GM19035 (cell line): ENCODE measurements at regions not wholly inside any gene's neighbourhood (a gene's known extent, or its start where the extent isn't known, plus 50 kb on each side); places are given as distances from the start of the nearest gene placed in this dataset.

Experiments used
- ATAC-seq: cut with Tn5 transposase; IDR thresholded peaks from one replicate; pipeline ENCODE4 v1.9.1; 2021; ENCODE audit not compliant: unreplicated experiment

DNA sequence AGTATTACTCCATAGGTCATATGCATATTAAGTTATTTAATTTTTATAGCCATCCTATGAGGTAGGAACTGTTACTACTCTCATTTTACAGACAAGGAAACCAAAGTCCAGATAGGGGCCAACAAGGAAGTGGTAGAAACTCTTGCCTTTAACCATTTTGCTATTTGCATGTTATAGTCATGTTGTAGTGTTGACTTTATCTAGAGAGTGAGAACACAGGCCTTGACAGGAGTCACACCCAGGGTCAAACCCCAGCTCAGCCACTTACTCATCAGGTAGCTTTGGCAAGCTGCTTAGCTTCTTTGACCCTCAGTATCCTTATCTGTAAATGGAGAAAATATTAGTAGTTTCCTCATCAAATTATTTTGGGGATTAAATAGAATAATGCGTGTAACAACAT is 156.2 kb downstream of the CAND1 start:
- no peak for ATAC-seq

DNA sequence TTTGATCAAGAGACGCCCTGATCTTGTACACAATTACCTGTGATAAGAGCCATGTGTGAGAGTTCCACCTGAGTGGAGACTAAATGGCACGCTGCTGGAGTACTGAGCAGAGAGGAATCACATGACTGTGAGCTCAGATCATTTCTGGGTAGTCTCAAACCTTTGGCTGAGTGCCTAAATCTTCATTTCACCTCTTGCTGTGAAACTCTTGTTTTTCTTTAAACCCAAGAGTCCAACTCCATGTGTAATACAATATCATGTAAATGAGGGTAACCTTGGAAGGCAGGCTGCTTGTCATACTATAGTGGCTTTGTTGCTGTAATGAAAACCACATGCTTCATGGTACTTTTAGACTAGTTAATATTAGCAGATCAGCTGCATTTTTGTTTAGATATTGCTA is 156.9 kb downstream of the CAND1 start:
- ATAC-seq: no peak

DNA sequence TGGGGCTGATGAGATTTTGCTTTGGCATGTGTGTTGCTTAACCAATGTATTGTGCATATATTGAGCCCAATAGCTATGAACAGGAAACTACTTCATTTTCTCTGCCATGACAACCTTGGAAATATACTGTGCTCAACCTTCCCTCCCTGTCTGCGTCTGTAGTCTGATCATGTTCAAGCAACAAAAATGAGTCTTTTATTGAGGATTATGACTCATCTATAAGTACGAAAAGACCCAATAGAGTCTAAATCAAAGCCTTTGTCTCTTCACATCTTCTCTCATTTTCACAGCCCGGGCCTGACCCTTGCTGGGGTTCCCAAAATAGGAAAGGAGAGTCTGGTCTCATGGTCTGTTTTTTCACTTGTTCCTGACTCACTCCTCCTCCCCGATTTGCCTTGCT is 158.2 kb downstream of the CAND1 start:
- ATAC-seq: no peak

DNA sequence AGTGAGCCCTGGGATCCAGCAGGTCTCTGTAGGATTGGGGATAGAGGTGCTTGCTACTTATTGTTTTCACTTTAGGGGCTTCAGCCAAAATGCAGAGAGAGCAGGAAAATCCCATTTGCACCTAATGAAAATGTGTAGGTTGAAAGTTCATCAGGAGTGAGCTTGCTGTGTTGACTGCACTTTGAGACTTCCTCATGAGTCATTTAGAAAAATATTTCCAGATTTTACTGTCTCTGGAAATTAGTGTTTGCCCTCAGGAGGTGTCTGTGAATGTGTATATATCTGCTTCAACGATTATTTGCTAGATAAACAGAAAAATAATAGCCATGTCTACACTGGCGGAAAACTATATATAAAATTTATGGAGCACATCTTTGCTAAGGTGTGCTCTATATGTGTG is 159.3 kb downstream of the CAND1 start:
- no peak for ATAC-seq

DNA sequence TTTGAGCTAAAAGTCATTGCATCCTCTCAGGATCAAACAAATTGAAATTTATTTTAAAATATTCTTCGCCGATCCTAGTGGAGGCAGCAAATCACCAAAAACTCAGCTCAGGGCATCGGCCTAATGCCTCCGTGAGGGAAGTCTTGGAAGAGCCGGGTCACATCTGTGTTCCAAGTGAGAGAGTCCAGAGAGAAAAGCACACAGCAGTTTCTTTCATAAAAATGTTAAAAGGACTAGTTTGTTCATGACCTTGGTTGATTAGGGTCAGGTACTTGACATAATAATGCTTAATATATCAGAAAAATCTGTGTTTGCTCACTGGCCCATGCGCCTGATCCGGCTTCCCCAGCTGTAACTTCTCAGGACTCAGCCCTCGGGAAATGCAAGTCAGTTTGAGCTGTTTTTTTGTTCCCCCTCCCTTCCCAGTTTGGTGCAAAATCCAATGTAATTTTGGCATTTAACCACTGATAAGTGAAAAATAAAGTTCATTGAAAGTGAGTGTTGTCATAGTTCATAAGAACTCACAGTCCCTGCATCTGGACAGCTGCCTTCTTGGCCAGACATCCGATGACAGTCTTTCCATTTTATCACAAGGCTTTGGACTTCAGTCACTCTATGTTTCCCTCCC is 161.7 kb downstream of the CAND1 start:
- no peak for ATAC-seq

DNA sequence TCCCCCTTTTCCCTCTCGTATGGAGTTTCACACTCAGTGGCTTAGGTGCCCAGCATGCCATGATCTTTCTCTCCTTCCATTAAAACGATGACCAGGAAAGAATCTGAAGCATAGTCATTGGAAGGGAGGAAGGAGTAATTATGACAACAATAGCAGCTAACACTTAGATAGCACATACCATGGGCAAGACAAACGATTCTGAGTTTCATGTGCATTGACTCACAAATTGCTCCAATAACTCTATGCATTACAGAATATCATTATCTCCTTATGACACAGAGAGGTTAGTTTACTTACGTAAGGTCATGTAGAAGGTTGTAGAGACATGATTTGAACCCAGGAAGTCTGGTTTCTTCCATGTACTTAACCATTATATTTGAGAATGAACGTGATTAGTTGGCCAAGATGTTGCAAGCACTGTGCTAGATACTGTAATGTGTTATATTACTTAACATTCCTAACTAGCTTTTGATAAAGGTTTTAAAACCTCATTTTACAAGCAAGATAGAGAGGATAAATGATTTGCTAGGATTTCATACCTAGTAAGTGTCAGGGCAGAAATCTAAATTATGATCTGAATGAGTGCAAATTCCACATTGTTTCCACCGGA is 162.4 kb downstream of the CAND1 start:
- no peak for ATAC-seq

DNA sequence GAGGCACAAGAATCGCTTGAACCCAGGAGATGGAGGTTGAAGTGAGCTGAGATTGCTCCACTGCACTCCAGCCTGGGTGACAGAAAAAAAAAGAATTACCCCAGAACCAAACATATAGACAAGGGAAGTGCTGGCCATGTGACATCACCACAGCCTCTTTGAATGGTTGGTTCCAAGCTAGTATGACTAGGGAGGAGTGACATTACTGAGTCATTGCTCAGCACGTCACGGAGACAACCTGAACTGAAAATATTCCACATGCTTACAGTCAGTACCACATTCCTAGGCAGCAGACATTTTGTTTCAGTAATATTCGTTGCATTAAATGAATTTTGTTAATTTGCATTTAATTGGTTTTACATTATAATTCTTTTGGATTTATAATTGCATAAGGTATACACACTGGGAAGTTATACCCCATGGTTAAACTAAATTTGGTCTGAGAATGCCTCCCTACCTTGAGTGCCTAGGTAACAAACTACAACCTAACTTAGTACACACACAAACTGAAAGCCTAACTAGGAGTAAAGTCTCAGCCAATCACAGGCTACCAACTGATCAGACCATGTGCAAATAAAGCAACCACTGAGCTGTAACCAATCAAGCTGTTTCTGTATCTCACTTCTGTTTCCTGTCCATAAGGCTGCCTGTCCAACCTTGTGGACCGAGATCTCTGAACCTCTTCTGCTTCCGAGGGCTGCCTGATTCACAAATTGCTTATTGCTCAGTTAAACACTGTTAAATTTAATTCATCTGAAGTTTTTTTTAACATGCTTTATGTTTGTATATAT is 164.4 kb downstream of the CAND1 start:
- ATAC-seq: peak; percentile 76

DNA sequence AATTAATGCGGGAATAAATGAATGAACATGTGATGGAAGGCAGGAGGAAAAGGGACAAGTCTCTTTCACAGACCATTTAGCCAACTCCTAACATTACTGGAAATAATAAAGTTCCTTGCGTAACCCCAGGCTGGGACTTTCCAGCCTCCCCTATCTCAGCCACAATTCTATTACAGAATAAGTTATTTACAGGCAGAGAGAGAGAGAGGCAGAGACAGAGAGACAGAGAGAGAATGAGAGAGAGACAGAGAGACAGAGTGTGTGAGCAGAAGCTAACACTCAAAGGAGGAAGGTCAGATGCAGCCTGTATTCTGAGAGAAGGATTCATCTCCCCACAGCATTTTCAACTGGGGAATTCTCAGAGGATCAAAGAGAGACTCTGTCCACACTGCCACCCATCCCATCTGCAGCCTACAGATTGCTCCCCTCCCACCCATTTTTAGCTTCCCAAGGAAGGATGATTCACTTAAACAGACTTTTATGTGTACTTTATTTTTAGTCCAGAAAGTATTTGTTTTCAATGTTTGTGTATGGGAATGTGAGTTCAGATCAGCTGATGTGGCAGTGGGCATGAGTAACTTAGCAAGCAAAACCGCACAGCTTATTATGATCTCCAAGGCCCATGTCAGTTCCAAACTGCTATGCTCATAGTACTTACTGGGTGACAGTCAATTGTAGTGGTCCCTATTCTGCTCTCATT is 165.7 kb downstream of the CAND1 start:
- no peak for ATAC-seq

DNA sequence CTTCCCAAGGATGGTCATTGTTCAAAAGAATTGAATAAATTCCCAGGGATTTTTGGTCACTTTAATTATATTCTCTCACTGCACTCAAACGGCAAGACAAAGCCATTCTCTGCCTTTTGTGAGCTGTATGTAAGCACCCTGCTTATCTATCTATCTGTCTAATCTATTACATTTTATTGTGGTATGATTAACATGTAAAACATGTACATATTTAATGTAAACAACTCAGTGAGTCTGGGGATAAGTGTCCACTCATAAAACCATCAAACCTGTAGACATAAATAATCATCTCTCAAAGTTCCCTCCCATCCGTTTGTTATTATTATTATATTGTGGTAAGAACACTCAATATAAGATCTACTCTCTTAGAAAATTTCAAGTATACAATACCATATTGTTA is 167.1 kb downstream of the CAND1 start:
- no peak for ATAC-seq

DNA sequence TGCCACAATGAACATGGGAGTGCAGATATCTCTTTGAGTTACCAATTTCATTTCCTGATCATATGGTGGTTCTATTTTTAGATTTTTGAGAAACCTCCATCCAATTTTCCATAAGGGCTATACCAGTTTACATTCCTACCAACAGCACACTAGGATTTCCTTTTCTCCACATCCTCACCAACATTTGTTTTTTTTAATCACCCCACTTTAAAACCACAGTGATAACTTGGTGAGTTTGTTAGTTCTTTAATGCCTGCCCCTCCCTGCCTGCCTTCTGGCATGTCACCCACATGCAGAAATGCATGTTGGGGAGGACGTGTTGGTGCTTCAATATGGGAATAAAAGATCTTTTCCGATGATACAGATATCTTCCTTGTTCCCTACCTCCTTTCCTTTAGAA is 167.9 kb downstream of the CAND1 start:
- ATAC-seq: no peak

DNA sequence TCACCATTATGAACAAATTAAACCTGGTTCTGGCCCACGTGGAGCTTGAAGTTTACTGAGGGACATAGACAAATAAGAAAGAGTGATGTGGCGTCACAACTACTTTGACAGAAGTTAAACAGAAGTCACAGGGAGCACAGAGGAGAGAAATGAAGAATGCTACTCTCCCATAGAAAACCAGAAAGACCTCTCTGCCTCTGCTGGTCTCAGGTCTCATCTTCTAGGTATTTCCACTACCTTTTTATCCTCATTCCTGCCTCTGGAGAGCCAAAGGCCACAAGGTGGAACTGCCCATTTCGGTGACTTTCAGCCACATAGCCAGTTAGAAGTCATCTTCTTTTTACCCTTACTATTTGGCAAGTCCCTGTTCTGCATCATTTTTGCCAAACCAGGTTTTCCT is 170.5 kb downstream of the CAND1 start:
- no peak for ATAC-seq

DNA sequence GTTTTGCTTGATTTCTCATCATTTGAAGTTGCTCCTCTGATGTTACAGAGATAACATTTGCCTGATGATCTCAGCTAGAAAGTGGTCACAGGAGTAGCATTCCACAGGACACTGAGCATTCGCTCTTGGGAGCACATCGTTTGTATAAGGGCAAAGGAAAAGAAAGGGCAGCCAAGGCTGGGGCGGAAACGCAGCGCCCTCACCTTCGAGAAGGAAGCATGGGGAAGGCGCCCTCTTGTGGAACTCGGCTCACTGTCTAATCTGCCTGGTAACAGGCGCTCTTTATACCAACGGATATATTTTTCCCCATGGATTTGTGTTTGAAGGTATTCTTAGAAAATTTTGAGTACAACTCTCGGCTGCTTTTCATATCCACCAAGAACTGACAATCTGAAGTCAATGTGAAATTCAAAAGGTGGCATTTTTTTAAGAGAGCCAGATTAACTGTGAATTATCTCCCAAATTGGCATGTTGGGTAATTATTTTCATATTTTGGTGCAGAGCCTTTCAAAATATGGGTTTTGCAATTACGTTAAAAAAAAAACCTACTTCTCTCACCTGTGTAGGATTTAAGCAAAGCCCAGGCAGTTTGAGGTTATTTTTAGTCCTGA is 172.7 kb downstream of the CAND1 start:
- ATAC-seq: peak; percentile 89

DNA sequence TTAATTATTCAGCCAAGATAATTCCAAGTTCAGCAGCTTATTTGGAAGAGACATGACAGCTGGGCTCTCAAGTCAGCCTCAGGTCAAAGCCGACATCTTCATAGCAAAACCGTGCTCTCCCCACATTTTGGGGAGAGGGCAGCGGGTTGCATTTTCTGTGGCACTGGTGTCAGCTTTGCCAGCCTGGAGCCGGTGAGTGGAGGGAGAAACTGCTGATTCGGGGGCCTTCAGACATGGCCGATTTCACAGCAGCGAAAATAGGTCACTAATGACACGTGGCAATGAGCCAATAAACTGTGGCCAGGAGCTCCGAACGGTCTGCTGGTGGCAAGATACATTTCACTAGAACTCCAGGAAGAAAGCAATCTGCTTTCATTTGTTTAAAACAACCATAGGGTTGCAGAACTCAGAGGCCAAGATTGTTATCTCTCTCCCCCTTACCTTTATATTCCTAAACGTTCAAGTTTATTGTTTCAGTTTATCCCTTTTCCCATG is 173.2 kb downstream of the CAND1 start:
- no peak for ATAC-seq

DNA sequence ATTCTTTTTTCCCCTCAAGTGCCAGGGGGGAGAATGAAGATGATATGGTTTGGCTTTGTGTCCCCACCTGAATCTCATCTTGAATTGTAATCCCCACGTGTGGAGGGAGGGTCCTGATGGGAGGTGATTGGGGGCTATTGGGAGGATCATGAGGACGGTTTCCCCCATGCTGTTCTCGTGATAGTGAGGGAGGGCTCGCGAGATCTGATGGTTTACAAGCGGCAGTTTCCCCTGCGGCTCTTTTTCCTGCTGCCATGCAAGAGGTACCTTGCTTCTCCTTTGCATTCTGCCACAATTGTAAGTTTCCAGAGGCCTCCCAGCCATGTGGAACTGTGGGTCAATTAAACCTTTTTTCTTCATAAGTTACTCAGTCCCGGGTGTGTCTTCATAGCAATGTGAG is 173.7 kb downstream of the CAND1 start:
- no peak for ATAC-seq

DNA sequence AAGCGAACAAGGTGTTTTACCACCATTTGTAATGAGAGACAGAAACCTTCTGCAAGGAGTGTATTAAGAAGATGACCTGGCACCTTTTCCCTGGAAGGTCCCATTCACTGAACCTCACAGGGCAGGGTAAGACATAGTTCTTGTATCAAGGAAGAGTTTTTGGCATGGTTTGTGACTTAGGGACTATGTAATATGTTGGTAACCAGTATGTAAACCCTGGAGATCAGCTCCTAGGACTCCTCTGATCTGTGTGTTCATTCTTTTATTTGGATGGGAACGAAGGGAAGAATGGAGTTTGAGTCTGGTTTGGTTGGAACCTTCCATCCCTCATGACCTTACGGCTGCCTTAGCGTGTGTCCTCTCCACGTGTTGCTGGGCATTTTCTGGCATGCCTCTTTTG is 175.4 kb downstream of the CAND1 start:
- ATAC-seq: no peak

DNA sequence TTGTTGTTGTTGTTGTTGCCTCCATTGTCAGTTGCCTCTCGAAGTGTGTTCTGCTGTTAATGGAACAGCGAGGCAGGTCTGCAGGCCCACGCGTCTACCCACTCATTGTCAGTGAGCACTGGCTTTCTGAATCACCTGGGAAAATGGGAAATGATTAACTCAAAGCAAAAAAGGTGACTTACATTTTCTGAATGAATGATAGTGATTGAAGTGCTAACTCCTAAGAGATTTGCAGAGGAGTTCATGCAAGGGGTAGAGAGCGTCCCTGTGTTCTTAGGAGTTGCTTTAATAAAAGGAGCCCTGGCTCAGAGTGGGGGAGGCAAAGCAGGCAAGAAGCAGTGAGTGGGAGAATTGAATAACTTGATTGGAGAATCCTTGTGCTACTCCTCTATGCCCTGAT is 177.6 kb downstream of the CAND1 start:
- ATAC-seq: no peak

DNA sequence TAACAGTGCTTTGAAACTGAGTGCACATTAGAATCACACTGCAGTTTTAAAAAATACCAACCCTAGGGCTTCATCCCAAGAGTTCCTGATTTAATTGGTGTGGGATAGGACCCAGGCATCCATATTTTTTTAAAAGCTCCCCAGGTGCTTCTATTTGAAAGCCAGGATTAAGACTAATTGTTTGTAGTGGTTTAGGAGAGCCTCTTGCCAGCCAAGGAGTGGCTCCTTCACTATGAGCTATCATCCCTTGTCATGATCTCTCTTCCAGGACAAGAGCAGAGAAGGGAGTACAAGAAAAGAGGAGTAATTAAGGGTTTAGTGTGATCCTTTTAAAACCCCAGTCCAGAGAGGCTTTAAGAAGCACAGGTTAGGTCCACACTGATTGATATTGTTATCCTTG is 178.0 kb downstream of the CAND1 start:
- ATAC-seq: no peak

DNA sequence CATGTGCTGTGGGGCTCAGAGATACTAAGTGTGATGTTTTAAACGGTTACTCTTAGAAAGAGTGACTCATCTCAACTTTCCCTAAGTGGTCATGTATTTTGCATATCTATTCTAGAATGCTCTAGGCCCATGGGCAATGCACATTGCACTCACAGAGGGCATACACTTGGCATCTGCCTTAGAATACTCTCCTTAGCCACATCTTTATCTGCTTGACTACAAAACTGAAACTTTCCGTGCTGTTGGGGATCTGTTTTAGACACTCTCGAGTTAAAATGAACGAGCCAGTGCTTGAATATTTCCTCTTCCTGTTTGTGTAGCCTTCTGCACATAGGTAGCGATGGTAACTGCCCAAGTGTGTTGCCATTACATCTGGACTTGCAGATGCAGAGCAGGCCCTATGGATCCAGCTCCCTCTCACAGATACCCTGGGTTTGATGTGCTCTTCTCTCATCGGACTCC is 180.5 kb downstream of the CAND1 start:
- peak; percentile 82 for ATAC-seq

DNA sequence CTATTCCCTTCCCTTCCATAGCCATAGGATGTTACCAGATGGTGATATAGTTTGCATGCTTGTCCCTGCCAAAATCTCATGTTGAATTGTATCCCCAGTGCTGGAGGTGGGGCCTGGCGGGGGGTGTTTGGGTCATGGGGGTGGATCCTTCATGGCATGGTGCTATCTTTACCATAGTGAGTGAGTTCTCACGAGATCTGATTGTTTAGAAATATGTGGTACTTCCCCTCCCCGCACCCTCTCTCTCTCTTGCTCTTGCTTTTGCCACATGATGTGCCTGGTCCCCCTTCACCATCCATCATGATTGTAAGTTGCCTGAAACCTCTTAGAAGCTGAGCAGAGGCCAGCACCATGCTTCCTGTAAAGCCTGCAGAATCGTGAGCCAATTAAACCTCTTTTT is 181.3 kb downstream of the CAND1 start:
- no peak for ATAC-seq

DNA sequence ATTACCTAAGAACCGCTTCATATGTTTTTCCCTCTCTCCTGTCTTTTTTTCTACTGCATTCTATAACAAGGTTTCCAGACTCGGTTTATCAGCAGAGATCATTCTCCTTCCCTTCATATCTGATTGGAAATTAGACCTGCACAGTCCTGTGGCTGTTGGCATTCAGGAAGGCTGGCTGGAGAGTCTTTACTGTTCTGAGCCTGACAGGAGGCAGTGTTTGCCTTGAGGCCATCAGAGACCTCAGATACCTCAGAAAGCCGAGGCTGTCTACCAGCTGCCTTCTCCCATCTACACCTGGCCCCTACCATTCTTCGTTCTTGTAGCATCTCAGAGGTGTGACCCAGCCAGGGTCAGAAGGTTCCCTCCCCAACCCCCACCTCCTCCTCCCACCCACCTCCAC is 182.0 kb downstream of the CAND1 start:
- no peak for ATAC-seq

DNA sequence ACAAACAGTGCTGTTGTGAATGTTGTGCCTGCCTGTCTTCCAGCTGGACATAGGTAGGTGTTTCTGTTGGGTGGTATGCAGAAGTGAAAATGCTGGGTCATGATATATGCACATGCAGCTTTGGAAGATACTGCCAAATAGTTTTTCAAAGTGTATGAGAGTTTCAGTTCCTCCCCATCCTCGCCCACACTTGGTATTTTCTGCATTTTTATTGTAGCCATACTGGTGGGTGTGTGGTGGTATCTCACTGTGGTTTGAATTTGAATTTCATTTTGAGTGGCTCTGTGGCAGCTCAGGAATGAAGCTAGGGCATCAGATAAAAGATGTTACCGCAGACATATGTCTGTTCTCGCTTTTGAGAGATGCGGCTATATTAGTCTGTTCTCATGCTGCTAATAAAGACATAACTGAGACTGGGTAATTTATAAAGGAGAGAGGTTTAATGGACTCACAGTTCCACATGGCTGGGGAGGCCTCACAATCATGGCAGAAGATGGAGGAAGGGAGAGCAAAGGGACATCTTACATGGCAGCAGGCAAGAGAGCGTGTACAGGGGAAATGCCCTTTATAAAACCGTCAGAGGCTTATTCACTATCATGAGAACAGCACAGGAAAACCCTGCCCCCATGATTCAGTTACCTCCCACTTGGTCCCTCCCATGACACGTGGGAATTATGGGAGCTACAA is 183.1 kb downstream of the CAND1 start:
- peak; percentile 57 for ATAC-seq
